Type B pancreatic cell (in vitro differentiated cells): ENCODE measurements at regions not wholly inside any gene's neighbourhood (a gene's known extent, or its start where the extent isn't known, plus 50 kb on each side); places are given as distances from the start of the nearest gene placed in this dataset.

Source experiments
- DNase-seq: peaks from one replicate; pipeline ENCODE4 v3.0.0; 2021; ENCODE audit warnings: mixed read lengths; ENCODE audit not compliant: unreplicated experiment; ENCODE audit errors: extremely low spot score
- H3K27ac Mint-ChIP-seq: 2 replicates; pipeline ENCODE4 v1.8.0; 2021; ENCODE audit warnings: mild to moderate bottlenecking, mixed read lengths
- H3K27me3 Mint-ChIP-seq: 2 replicates; pipeline ENCODE4 v1.8.0; 2021; ENCODE audit warnings: mixed read lengths
- H3K36me3 Mint-ChIP-seq: 2 replicates; pipeline ENCODE4 v1.8.0; 2021; ENCODE audit warnings: mixed read lengths
- H3K4me1 Mint-ChIP-seq: one replicate; pipeline ENCODE4 v1.8.0; 2021; ENCODE audit warnings: mixed read lengths; ENCODE audit not compliant: unreplicated experiment
- H3K4me3 Mint-ChIP-seq: 2 replicates; pipeline ENCODE4 v1.8.0; 2021; ENCODE audit warnings: mild to moderate bottlenecking, mixed read lengths
- H3K9me3 Mint-ChIP-seq: 2 replicates; pipeline ENCODE4 v1.8.0; 2021; ENCODE audit warnings: mixed read lengths
- CTCF ChIP-seq: fragments of 200-600 bp; sonication (generic); conservative IDR thresholded peaks from 2 replicates; pipeline ENCODE4 v1.5.0; 2021; ENCODE audit warnings: antibody characterized with exemption, mild to moderate bottlenecking

GRCh38 chr6:147861696-147862095 is 353.2 kb downstream of the SAMD5 start:
- peaks cover 16% of the 10 kb centered on the region for H3K4me1 Mint-ChIP-seq
- no peaks in the 10 kb centered on the region for H3K36me3 Mint-ChIP-seq
- no peaks in the 10 kb centered on the region for H3K9me3 Mint-ChIP-seq
- no peak for DNase-seq
- no peak overlapping the region for H3K4me3 Mint-ChIP-seq
- no peak for TF ChIP-seq CTCF
- peaks cover 10% of the 10 kb centered on the region for H3K27me3 Mint-ChIP-seq
- H3K27ac Mint-ChIP-seq: no peak overlapping the region

DNA sequence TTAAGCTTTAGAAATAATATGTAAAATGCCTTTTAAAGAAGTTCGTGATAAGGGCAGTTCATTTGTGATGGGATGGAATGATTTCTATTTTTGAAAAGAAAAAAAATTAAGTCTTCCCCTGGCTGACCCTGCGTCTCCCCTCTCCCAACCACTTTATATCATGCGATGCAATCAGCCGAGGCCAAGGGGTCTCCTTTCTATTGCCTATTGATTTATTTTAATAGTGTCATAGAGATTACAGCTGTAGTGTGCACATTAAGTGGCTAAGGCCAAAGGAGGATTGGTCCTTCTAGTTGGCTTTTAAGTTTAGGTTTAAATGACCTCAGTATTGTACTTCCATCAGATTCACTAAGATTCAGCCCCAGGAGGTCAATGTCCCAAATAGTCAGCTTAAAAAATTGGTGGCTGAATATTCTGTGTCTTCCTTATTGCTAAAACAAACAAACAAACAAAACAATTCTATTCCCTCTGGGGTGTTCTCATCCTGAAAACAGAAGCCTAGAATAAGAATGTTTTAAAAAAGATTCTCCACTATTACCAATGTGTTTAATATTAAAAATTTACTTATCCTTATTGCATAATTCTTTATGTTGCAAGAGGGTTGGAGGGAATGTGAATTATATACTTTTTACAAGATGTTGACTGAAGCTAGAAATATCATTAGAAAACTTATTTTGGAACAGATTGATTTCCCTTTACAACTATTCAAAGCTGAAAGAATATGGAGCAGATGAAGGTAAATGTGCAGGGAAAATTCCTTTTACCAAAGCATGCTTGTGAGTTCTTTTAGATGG is 359.1 kb downstream of the SAMD5 start:
- Mint-ChIP-seq H3K4me1 (peaks cover 30% of the 10 kb centered on the region), H3K4me3 (no peak overlapping the region), H3K36me3 (no peaks in the 10 kb centered on the region), H3K9me3 (no peaks in the 10 kb centered on the region), H3K27ac (no peak overlapping the region), H3K27me3 (peaks cover 10% of the 10 kb centered on the region)
- TF ChIP-seq CTCF: no peak
- no peak for DNase-seq

DNA sequence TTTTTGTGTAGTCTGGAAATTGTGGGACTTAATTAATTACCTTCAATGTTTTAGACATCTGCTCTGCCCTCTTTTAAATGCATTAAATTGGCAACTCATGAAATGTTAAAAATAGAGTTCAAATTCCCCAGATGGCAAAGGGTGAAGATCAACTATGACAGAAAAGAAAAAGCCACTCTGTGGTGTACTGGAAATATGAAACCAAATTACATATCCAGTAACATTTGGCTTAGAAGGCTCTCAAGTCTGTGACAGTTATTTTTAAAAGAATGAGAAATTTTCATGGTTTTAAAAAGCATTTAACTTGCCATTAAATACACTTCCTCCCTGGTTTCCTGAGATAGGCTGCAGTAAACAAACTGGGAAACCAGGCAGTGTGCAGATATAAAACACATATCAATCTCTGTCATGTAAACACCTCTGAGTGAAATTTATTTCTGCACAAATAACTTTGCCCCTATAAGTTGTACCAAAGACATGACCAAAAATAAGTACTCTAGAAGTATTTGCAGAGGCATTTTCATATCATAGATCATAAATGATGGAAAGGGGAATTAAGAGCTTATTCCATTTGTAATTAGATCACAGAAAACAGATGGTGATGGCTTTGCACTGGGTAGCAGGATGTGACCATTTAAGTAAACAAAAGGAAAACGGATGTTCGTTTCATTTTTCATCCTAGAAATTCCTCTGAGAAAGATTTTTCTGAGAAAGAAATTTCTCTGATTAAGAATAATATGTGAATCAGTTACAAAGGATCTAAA is 360.1 kb downstream of the SAMD5 start:
- Mint-ChIP-seq H3K9me3 (no peaks in the 10 kb centered on the region), H3K4me3 (no peak overlapping the region), H3K36me3 (no peaks in the 10 kb centered on the region), H3K27ac (no peak overlapping the region), H3K27me3 (peaks cover 10% of the 10 kb centered on the region), H3K4me1 (peaks cover 27% of the 10 kb centered on the region)
- DNase-seq: no peak
- TF ChIP-seq CTCF: no peak

DNA sequence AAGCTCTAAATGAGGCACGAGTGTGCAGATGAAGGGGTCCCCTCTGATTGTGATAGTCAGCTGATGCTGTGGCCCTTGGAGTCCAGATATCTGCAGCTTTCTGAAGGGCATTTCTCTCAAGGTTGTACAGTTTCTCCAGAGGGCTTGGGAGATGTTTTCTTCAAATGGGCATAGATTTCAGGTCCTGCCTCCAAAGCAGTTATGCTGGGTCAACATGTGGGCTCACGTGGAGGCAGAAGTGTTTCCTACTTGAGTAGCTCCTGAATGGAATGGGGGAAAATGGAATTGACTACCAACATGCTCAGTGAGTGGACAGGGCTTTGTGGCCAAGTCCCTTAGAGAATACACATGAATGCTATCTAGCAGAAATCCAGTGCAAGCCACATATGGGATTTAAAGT is 360.7 kb downstream of the SAMD5 start:
- H3K27ac Mint-ChIP-seq: no peak overlapping the region

DNA sequence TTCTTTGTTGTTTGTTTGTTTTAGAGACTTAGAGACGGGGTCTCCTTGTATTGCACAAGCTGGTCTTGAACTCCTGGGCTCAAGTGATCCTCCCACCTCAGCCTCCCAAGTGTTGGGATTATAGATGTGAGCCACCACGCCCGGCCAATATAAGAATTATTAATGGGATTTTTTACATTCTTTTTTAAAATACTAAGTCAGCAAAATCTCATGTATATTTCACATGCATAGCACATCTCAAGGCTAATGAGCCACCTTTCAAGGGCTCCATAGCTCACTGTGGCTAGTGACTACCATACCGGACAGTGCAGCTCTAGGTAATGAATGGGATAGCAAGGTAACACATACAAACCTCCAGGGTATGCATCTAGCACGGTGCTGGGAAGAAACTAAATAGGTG is 361.4 kb downstream of the SAMD5 start:
- no peaks in the 10 kb centered on the region for H3K36me3 Mint-ChIP-seq
- no peak for TF ChIP-seq CTCF
- no peak overlapping the region for H3K27ac Mint-ChIP-seq
- DNase-seq: no peak
- H3K9me3 Mint-ChIP-seq: no peaks in the 10 kb centered on the region
- peaks cover 27% of the 10 kb centered on the region for H3K4me1 Mint-ChIP-seq
- no peak overlapping the region for H3K4me3 Mint-ChIP-seq
- peaks cover 7% of the 10 kb centered on the region for H3K27me3 Mint-ChIP-seq

More for the DNA sequence above, 360.7 kb downstream of the SAMD5 start:
- H3K27me3 Mint-ChIP-seq: peaks cover 10% of the 10 kb centered on the region
- no peaks in the 10 kb centered on the region for H3K36me3 Mint-ChIP-seq
- no peak for TF ChIP-seq CTCF
- no peak overlapping the region for H3K4me3 Mint-ChIP-seq
- no peak for DNase-seq
- H3K4me1 Mint-ChIP-seq: peaks cover 27% of the 10 kb centered on the region
- H3K9me3 Mint-ChIP-seq: no peaks in the 10 kb centered on the region
